T1000 (cell line): ENCODE measurements at regions not wholly inside any gene's neighbourhood (a gene's known extent, or its start where the extent isn't known, plus 50 kb on each side); places are given as distances from the start of the nearest gene placed in this dataset.

ENCODE experiments used
- DNase-seq: peaks from one replicate; lab custom pipeline; 2025; ENCODE audit warnings: mixed read lengths; lab: John Stamatoyannopoulos, UW

GRCh38 chr12:17540921-17541320 is 549.1 kb downstream of the RERGL start:
- DNase-seq, result no peak

GRCh38 chr12:17528394-17528793 is 561.6 kb downstream of the RERGL start:
- DNase-seq, result no peak

DNA sequence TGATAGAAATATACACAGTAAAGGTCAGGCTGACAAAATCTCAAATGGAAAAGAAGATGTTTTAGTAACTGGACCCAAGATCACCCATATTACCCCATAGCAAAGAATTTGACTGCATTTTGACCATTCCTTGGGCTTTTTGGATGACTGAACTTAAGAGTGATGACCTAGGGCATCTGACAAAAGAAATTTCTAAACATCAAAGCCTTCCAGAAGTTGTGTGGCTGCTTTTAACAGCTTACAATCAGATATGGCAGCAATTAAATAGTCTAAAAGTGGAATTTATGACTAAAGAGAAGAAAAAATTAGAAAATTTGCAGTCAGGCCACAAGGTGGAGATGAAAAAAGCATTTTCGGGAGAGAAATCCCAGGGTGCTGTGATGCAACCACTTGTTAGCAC is 563.0 kb downstream of the RERGL start:
- DNase-seq, result no peak

GRCh38 chr12:17511369-17511768 is 578.6 kb downstream of the RERGL start:
- no peak for DNase-seq

GRCh38 chr12:17507336-17507735 is 582.7 kb downstream of the RERGL start:
- no peak for DNase-seq

DNA sequence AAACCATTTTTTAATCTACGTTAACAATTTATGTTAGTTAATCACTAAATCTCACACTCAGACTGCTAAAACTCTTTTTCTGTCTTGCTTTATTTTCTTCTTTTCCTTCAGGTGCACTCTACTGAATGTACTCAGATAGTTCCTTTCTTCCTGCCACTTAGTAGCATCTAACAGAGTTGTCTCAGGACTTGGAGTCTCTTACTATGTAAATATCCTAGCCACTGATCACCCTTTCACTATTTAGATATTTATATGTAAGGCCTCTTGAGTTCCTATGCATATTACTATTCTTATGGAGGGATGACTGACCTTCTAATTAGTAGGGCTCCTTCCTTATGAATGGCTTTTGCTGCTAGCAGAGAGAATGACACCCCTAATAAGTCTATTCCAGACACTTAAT is 586.3 kb downstream of the RERGL start:
- no peak for DNase-seq

DNA sequence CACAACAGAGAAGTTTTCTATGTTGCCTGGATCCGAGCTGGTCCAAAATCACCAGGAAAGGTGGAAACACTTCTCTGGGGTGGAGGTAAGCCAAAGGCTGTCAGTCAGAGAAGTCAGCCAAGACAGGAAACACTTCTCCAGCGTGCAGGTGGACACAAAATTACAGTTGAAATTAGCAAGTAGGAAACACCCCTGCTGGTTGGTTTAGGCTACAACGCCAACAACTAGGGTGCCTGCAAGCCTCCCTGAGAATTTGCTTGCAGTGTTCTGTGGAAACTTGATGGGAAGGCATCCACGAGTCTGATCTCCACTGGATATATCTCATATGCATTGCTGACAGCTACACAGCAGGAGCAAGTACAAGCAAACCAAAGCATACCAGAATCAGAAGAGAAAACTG is 600.5 kb downstream of the RERGL start:
- no peak for DNase-seq

- DNase-seq, result no peak
Measured at GRCh38 chr12:17478908-17479673, 610.9 kb downstream of the RERGL start.

DNA sequence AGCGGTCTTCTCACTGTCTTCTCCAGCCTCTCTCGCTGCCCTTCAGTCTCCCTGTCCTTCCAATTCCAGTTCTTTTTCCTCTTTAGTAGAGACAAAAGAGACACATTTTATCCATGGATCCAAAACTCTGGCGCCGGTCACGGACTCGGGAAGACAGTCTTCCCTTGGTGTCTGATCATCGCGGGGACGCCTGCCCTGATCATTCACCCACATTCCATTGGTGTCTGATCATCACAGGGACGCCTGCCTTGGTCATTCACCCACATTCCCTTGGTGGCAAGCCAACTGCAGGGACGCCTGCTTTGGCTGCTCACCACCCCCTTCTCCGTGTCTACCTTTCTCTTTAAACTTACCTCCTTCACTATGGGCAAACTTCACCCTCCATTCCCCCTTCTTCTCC is 619.5 kb downstream of the RERGL start:
- no peak for DNase-seq

- DNase-seq, result no peak
Measured at GRCh38 chr12:17459214-17459613, 630.8 kb downstream of the RERGL start.

DNA sequence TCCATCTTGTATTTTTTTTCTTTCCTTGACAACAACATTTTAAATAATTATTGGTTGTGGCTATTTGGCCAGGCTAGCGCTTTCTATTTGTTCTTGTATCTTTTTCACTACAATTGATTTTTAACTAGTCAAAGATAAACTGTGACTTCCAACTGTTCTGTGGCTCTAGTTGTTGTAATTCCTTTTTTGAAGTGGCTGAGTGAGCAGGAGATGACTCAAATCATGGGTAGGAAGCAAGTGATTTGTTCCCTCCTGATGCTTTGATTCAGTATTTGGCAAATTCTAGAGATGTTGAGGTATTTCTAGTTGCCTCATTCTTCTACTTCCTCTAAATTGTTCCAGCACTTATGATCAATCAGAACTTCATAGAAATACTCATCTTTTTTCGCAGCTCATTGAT is 633.5 kb downstream of the RERGL start:
- DNase-seq, result no peak

- no peak for DNase-seq
Measured at GRCh38 chr12:17438141-17438540, 651.9 kb downstream of the RERGL start.

- no peak for DNase-seq
Measured at GRCh38 chr12:17416748-17417147, 673.2 kb downstream of the RERGL start.

DNA sequence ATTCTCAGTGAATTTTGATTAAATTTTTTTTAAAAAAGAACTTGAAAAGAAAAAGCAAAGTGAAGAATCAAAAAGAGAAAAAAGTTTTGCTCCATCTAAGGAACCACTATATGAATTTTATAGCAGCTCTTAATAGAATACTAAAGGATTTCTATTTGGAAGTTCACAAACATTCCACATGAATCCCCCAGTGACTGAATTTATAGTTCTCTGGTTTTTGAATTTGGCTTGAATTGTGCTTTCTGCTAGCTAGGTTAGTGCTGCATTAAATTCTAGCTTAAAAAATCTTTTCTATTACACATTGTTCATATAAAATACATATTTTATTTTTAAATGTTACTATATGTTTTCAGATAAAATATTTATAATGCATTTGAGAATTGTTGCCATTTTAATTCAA is 675.4 kb downstream of the RERGL start:
- DNase-seq, result no peak

- DNase-seq, result no peak
Measured at GRCh38 chr12:17411662-17412061, 678.3 kb downstream of the RERGL start.

DNA sequence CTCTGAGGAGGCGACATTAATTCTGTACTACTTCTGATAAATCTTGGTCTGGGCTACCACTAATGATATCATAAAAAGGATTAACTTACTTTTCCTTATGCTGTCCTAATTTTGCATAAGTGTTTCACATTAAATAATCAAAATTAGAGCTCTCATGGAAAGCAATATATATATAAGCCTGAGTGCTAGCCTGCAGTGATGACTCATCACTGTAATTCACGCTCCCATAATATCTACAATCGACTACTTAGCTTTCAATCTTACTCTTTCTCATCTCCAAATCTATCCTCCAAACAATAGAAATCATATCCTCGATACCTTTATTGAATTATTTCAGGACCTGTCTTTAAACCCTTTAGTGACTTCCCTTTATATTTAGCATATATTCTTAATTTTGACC is 701.3 kb downstream of the RERGL start:
- DNase-seq, result no peak

DNA sequence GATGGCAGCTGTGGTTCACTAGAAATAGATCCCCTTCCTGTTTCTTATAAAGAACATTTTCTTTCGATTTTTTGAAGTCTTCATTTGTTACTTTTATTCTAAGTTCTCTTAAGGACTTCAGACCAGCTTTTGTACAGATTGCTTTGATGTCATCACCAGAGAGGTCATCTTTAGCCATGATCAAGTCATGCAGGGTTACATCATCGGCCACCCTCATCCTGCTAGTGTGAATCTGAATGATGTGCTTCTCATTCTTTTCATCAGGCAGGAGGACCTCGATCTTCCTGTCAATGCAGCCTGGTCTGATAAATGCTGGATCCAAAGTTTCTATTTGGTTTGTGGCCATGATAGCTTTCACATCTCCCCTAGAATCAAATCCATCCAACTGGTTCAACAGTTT is 706.7 kb downstream of the RERGL start:
- no peak for DNase-seq

- no peak for DNase-seq
Measured at GRCh38 chr12:17381211-17381610, 708.8 kb downstream of the RERGL start.

DNA sequence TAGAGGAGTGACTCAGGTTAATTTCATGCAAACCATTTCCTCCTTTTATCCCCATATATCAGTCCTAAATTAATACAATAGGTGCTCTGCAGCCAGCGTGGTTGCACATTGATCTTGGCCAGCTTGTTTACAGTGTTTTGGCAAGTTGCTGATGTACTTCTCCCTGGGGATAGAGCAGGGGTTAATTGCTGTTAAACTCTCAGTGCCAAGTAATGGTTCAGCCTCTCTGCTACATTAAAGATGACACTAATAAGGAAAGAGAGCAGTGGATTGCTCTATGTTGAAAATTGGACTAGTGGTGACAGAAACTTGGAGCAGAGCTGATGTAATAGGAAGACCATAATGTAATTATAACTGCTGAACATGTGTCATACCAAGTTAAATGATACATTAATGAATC is 717.5 kb downstream of the RERGL start:
- no peak for DNase-seq

GRCh38 chr12:17371491-17372215 is 718.3 kb downstream of the RERGL start:
- DNase-seq, result no peak

GRCh38 chr12:17370621-17371020 is 719.4 kb downstream of the RERGL start:
- DNase-seq, result no peak

GRCh38 chr12:17369556-17369955 is 720.4 kb downstream of the RERGL start:
- no peak for DNase-seq

- no peak for DNase-seq
Measured at GRCh38 chr12:17361224-17361623, 728.8 kb downstream of the RERGL start.

GRCh38 chr12:17358835-17359234 is 731.2 kb downstream of the RERGL start:
- DNase-seq, result no peak
